ENCODE measurements at regions not wholly inside any gene's neighbourhood (a gene's known extent, or its start where the extent isn't known, plus 50 kb on each side); places are given as distances from the start of the nearest gene placed in this dataset.

DNA sequence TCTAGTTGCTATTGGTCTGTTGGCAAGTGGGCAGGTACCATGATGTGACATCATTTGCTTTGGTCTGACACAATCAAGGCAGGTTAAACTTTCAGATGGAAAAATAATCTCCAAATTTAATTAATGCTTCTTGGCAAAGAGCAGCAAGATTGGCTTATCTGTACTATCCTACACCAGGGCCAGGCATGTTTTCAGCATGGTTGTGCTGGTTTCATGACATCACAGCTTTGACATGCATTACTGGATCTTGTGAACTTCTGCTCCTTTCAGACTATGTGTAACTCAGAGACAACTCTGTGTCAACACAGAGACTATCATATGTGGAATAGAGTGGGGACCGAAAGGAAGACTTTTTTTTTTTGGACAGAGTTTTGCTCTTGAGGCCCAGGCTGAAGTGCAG is 520.5 kb downstream of the TDRD15 start:
- 83 to 100% methylated on average over 1 of the region's 1 CpG for whole genome bisulfite sequencing, 2 experiments (ENCODE audit: insufficient coverage in 2 of 2)
- H3K27ac ChIP-seq (ENCODE audit: low read depth, low read length, severe bottlenecking) = no peak overlapping the region
- H3K4me3 ChIP-seq (ENCODE audit: extremely low read depth, insufficient read depth, low read length, poor library complexity, severe bottlenecking) = no peak overlapping the region
- peaks cover 26% of the 10 kb centered on the region for H3K4me1 ChIP-seq (ENCODE audit: control insufficient read depth, insufficient read depth, low read length, poor library complexity, severe bottlenecking)
- no peaks in the 10 kb centered on the region for H3K36me3 ChIP-seq (ENCODE audit: control insufficient read depth, insufficient read depth, low read length)
- H3K9me3 ChIP-seq (ENCODE audit: control insufficient read depth, low read length) = no peaks in the 10 kb centered on the region

DNA sequence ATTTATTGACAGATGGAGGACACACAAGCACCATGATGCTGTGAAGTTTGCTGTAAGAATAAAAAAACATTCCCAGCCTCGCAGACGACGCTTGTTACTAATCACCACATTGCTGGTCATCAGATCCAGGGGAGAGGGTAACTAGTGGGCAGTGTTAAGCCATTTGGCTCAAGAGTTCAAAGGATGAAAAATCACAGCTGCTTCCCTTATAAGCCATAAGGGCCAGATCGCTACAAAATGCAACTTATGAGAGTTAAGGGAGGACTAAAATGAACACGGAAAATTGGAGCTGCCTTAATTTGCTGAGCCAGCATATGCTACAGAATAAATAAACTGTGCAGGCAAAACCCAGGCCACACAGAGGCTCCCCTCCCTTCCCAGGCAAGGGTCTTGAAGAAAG is 522.6 kb downstream of the TDRD15 start:
- no peak overlapping the region for H3K4me3 ChIP-seq (ENCODE audit: extremely low read depth, insufficient read depth, low read length, poor library complexity, severe bottlenecking)
- H3K9me3 ChIP-seq (ENCODE audit: control insufficient read depth, low read length) = no peaks in the 10 kb centered on the region
- H3K36me3 ChIP-seq (ENCODE audit: control insufficient read depth, insufficient read depth, low read length) = no peaks in the 10 kb centered on the region
- 83 to 90% methylated on average over 5 of the region's 5 CpGs for WGBS, 2 experiments (ENCODE audit: insufficient coverage in 2 of 2)
- no peak overlapping the region for H3K27ac ChIP-seq (ENCODE audit: low read depth, low read length, severe bottlenecking)
- H3K4me1 ChIP-seq (ENCODE audit: control insufficient read depth, insufficient read depth, low read length, poor library complexity, severe bottlenecking) = peaks cover 39% of the 10 kb centered on the region

DNA sequence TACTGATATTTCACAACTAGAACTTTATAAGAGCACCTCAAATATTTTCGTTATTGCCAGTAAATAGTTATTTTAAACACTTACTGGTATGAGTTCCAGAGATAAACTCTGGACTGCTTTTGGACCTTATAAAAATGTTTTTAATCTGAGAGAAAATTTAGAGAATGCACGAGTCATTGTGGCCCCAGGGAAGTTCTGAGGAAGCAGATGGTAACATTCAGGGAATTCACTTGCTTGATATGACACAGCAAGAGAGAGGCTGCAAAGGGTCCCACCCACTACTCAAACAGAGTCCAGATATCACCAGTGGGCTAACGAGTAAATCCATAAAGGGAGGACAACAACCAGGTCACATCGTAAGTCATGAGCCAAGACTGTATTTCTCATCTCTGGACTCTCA is 526.8 kb downstream of the TDRD15 start:
- Histone ChIP-seq H3K4me1 (ENCODE audit: control insufficient read depth, insufficient read depth, low read length, poor library complexity, severe bottlenecking) (peaks cover 24% of the 10 kb centered on the region), H3K36me3 (ENCODE audit: control insufficient read depth, insufficient read depth, low read length) (no peaks in the 10 kb centered on the region), H3K9me3 (ENCODE audit: control insufficient read depth, low read length) (no peaks in the 10 kb centered on the region), H3K27ac (ENCODE audit: low read depth, low read length, severe bottlenecking) (no peak overlapping the region), H3K4me3 (ENCODE audit: extremely low read depth, insufficient read depth, low read length, poor library complexity, severe bottlenecking) (no peak overlapping the region)
- 78 to 83% methylated on average over 2 to 3 of the region's 4 CpGs for WGBS, 2 experiments (ENCODE audit: insufficient coverage in 2 of 2)

DNA sequence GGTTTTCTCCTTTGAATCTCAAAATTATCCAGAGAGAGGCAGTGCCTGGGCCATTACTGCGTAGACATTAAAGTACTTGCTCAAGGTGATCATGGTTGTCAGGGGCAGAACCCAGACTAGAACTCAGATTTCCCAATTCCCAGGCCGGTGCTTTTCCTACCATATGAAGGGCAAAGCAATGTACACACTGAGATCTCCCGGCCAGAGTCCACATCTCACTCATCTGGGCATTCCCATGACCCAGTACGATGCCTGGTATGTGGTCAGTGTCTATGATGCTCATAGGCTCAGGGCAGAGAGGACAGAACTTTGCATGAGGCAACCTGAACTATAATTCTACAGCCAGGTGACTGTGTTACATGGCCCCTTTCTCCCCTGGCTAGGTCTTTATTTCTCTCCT is 531.4 kb downstream of the TDRD15 start:
- H3K36me3 ChIP-seq (ENCODE audit: control insufficient read depth, insufficient read depth, low read length) = no peaks in the 10 kb centered on the region
- no peak overlapping the region for H3K27ac ChIP-seq (ENCODE audit: low read depth, low read length, severe bottlenecking)
- H3K4me3 ChIP-seq (ENCODE audit: extremely low read depth, insufficient read depth, low read length, poor library complexity, severe bottlenecking) = no peak overlapping the region
- H3K9me3 ChIP-seq (ENCODE audit: control insufficient read depth, low read length) = no peaks in the 10 kb centered on the region
- peaks cover 17% of the 10 kb centered on the region for H3K4me1 ChIP-seq (ENCODE audit: control insufficient read depth, insufficient read depth, low read length, poor library complexity, severe bottlenecking)
- 62 to 80% methylated on average over 1 to 2 of the region's 4 CpGs for WGBS, 2 experiments (ENCODE audit: insufficient coverage in 2 of 2)

DNA sequence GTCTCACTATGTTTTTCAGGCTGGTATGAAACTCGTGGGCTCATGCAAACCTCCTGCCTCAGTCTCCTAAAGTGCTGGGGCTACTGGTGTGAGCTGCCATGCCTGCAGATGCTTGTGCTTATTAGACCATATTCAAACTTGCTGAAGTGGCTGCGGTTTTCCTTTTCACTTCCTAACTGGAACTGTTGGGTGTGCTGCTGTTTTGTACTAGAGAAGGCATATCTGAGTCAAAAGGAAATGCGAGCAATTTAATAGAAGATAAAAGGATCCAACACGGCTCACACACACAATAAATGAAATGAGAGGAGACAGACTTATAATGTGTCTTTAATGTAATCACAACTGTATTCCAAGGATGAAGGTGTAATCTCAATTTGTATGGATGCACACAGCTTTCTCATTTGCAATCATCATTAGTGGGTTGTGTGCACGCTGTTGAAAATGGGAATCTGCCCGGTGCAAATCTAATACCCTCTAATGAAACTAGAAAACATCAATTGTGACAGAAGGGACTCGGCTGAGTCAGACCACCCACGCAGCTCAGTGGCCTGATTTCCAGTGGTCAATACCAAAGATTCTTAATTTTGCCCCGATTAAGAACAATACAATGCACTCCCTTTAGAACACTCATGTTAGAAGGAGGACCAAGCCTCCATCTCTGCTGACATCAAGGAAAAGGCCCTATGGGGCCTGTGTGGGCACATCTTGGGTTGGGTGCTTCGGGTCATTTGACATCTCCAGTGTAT is 532.7 kb downstream of the TDRD15 start:
- no peaks in the 10 kb centered on the region for H3K36me3 ChIP-seq (ENCODE audit: control insufficient read depth, insufficient read depth, low read length)
- H3K27ac ChIP-seq (ENCODE audit: low read depth, low read length, severe bottlenecking) = no peak overlapping the region
- H3K4me1 ChIP-seq (ENCODE audit: control insufficient read depth, insufficient read depth, low read length, poor library complexity, severe bottlenecking) = peaks cover 11% of the 10 kb centered on the region
- H3K9me3 ChIP-seq (ENCODE audit: control insufficient read depth, low read length) = no peaks in the 10 kb centered on the region
- H3K4me3 ChIP-seq (ENCODE audit: extremely low read depth, insufficient read depth, low read length, poor library complexity, severe bottlenecking) = no peak overlapping the region
- 70 to 100% methylated on average over 1 of the region's 10 CpGs for WGBS, 2 experiments (ENCODE audit: insufficient coverage in 2 of 2)

DNA sequence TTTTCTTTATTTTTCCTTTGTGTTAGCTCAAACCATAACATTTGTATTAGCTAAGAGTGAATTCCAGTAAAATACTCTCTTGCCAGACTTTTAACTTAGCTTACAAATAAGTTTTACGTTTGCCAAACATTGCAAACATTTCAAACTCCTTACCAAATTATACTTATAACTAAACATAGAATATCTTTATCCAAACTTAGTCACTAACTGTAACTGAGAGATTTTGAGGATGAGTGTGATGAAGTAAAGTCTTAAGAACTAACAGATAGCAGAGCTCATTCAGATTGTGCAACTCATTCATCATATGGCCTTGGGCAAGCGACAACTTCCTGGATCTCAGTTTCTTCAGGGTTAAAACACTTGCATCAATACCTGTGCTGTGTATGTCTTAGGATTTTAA is 533.7 kb downstream of the TDRD15 start:
- Histone ChIP-seq H3K4me1 (ENCODE audit: control insufficient read depth, insufficient read depth, low read length, poor library complexity, severe bottlenecking) (peaks cover 10% of the 10 kb centered on the region), H3K9me3 (ENCODE audit: control insufficient read depth, low read length) (no peaks in the 10 kb centered on the region), H3K36me3 (ENCODE audit: control insufficient read depth, insufficient read depth, low read length) (no peaks in the 10 kb centered on the region), H3K4me3 (ENCODE audit: extremely low read depth, insufficient read depth, low read length, poor library complexity, severe bottlenecking) (no peak overlapping the region), H3K27ac (ENCODE audit: low read depth, low read length, severe bottlenecking) (no peak overlapping the region)
- 100% methylated on average over 1 of the region's 2 CpGs; no CpG with 5 or more reads in 1 of the 2 experiments for WGBS, 2 experiments (ENCODE audit: insufficient coverage in 2 of 2)

DNA sequence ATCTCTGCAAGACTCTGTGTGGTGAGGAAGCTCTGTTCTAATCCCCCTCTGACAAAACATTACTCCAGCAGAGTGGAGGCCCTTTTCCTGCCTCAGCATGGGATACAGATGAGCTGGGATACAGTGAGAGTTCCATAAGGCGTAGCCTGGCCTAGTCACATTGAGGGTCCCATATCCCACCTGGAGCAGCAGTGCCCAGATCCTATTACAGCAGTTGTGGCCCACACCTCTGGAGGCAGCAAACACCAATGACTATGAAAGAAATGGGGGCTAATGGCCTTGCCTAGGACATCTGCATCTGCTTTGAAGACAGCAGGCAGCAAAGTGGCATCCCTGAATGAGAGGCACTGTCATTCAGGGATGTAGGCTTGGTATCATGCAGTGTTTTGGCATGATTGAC is 534.5 kb downstream of the TDRD15 start:
- Histone ChIP-seq H3K4me1 (ENCODE audit: control insufficient read depth, insufficient read depth, low read length, poor library complexity, severe bottlenecking) (peaks cover 3% of the 10 kb centered on the region), H3K4me3 (ENCODE audit: extremely low read depth, insufficient read depth, low read length, poor library complexity, severe bottlenecking) (no peak overlapping the region), H3K36me3 (ENCODE audit: control insufficient read depth, insufficient read depth, low read length) (no peaks in the 10 kb centered on the region), H3K9me3 (ENCODE audit: control insufficient read depth, low read length) (no peaks in the 10 kb centered on the region), H3K27ac (ENCODE audit: low read depth, low read length, severe bottlenecking) (no peak overlapping the region)
- WGBS, 2 experiments (ENCODE audit: insufficient coverage in 2 of 2) = 80 to 100% methylated on average over 1 of the region's 1 CpG

DNA sequence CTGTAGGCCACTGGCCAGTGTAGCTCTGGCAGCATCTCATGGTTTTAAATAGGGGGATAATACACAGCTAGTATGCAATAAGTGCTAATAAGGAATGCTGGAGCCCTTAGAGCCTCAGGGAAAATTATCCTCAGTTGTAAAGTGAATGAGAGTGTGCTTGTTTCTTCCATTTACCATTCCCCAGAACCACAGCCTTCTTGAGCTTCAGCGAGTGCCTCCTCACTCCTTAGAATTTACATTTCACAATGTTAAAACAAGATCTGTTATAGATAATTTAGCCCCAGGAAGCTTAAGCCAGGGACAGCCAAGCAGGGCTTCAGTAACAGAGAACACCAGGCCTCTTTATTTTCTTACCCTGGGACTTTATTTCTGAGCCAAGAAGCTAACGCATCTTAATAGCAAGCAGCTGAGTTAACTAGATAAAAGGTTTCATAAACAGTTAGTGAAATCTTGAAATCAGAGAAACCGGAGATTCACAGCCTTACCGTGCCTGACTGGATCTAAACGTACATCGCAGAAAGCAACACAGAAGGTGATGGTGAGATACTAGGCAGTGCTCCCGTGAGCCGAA is 535.2 kb downstream of the TDRD15 start:
- no peak overlapping the region for H3K4me3 ChIP-seq (ENCODE audit: extremely low read depth, insufficient read depth, low read length, poor library complexity, severe bottlenecking)
- WGBS, 2 experiments (ENCODE audit: insufficient coverage in 2 of 2) = 92 to 100% methylated on average over 5 of the region's 8 CpGs
- H3K27ac ChIP-seq (ENCODE audit: low read depth, low read length, severe bottlenecking) = no peak overlapping the region

DNA sequence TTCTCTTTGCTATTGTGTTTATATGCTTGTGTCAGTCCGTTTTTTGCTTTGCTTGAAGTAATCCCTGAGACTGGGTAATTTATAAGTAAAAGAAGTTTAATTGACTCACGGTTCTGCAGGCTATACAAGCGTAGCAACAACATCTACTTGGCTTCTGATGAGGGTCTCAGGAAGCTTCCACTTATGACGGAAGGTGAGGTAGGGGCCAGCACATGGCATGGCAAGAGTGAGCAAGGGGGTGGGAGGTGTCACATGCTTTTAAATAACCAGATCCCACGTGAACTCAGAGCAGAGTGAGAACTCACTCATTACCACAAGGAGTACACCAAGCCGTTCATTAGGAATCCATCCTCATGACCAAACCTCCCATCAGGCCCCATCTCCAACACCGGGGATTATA is 540.3 kb downstream of the TDRD15 start:
- H3K36me3 ChIP-seq (ENCODE audit: control insufficient read depth, insufficient read depth, low read length) = no peaks in the 10 kb centered on the region
- no peak overlapping the region for H3K27ac ChIP-seq (ENCODE audit: low read depth, low read length, severe bottlenecking)
- no peaks in the 10 kb centered on the region for H3K4me1 ChIP-seq (ENCODE audit: control insufficient read depth, insufficient read depth, low read length, poor library complexity, severe bottlenecking)
- H3K4me3 ChIP-seq (ENCODE audit: extremely low read depth, insufficient read depth, low read length, poor library complexity, severe bottlenecking) = no peak overlapping the region
- WGBS, 2 experiments (ENCODE audit: insufficient coverage in 2 of 2) = 82 to 89% methylated on average over 2 to 5 of the region's 7 CpGs
- H3K9me3 ChIP-seq (ENCODE audit: control insufficient read depth, low read length) = no peaks in the 10 kb centered on the region

More for the DNA sequence above, 535.2 kb downstream of the TDRD15 start:
- Histone ChIP-seq H3K4me1 (ENCODE audit: control insufficient read depth, insufficient read depth, low read length, poor library complexity, severe bottlenecking) (no peaks in the 10 kb centered on the region), H3K36me3 (ENCODE audit: control insufficient read depth, insufficient read depth, low read length) (no peaks in the 10 kb centered on the region), H3K9me3 (ENCODE audit: control insufficient read depth, low read length) (no peaks in the 10 kb centered on the region)

DNA sequence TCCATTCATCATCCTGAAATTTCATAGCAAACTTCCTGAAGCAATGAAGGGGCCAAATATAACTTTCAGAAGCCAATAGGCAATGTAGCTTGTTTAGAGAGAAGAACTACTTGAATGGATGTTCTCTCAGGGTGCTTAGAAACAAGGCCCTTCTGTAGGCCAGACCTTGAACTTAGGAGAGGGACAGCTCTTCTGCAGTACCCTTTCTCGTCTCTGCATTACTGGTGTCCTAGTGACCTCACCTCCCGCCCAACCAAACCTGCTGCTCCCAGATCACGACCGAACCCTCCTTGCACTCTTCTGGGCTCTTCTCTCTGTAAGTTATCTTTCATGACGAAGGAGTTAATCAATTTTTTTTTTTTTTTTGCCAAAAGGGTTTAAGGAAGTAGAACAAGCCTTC is 543.9 kb downstream of the TDRD15 start:
- Histone ChIP-seq H3K9me3 (ENCODE audit: control insufficient read depth, low read length) (no peaks in the 10 kb centered on the region), H3K4me1 (ENCODE audit: control insufficient read depth, insufficient read depth, low read length, poor library complexity, severe bottlenecking) (no peaks in the 10 kb centered on the region), H3K4me3 (ENCODE audit: extremely low read depth, insufficient read depth, low read length, poor library complexity, severe bottlenecking) (no peak overlapping the region), H3K27ac (ENCODE audit: low read depth, low read length, severe bottlenecking) (no peak overlapping the region), H3K36me3 (ENCODE audit: control insufficient read depth, insufficient read depth, low read length) (no peaks in the 10 kb centered on the region)
- 83 to 95% methylated on average over 2 to 4 of the region's 5 CpGs for WGBS, 2 experiments (ENCODE audit: insufficient coverage in 2 of 2)

DNA sequence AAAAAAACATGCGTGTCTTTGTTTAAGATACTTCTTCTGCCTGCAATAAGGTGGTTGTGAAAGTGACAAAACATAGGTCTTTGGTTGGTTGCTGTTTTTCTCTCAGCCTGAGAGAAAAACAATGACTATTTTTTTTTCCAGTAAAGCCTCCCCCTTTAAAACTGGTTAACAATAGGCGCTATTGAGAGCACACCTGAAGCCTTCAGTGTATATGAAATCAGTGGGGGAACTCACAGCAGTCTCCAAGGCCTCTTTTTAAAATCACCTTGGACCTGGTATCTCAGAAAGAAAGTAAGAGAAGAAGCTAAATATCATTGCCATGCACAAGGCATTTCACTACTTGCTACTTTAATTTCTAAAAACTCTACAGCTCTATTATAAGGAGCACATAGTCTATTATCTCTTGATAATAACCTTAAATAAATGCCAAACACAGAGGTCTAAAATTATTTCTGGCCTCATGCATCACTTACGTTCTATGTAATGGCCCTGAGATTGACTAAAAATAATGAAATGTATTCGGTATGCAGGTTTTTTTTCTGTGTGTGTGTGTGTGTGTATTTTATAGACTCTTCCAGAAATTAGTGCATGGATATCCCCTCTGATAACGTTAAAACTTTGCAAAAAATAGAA is 544.4 kb downstream of the TDRD15 start:
- Histone ChIP-seq H3K9me3 (ENCODE audit: control insufficient read depth, low read length) (no peaks in the 10 kb centered on the region), H3K27ac (ENCODE audit: low read depth, low read length, severe bottlenecking) (no peak overlapping the region), H3K4me3 (ENCODE audit: extremely low read depth, insufficient read depth, low read length, poor library complexity, severe bottlenecking) (no peak overlapping the region), H3K4me1 (ENCODE audit: control insufficient read depth, insufficient read depth, low read length, poor library complexity, severe bottlenecking) (no peaks in the 10 kb centered on the region), H3K36me3 (ENCODE audit: control insufficient read depth, insufficient read depth, low read length) (no peaks in the 10 kb centered on the region)
- 82% methylated on average over 2 of the region's 5 CpGs; no CpG with 5 or more reads in 1 of the 2 experiments for WGBS, 2 experiments (ENCODE audit: insufficient coverage in 2 of 2)
